ENCODE measurements at regions not wholly inside any gene's neighbourhood (a gene's known extent, or its start where the extent isn't known, plus 50 kb on each side); places are given as distances from the start of the nearest gene placed in this dataset.
"Not testable (repeated sequence)": the region's sequence is repeated elsewhere in the genome, so short reads cannot be mapped to it uniquely, and the experiment has no call there.

- Histone ChIP-seq H3K4me3 (ENCODE audit: low read depth, low read length) (no peak overlapping the region), H3K27me3 (ENCODE audit: control insufficient read depth, insufficient read depth, low read length) (no peaks in the 10 kb centered on the region), H3K36me3 (ENCODE audit: control insufficient read depth, insufficient read depth, low read length) (no peaks in the 10 kb centered on the region)
- DNase-seq (ENCODE audit: low read depth) = no peak
- TF ChIP-seq CTCF (IDR thresholded peaks at IDR 0.05; ENCODE audit: insufficient read depth, low read length, poor library complexity, severe bottlenecking) = no peak
Observed at GRCh38 chr2:163028807-163029206, 190.2 kb upstream of the KCNH7 start.

- H3K4me3 ChIP-seq (ENCODE audit: low read depth, low read length); H3K36me3 ChIP-seq (ENCODE audit: control insufficient read depth, insufficient read depth, low read length); H3K27me3 ChIP-seq (ENCODE audit: control insufficient read depth, insufficient read depth, low read length); DNase-seq (ENCODE audit: low read depth): not testable (repeated sequence)
Observed at GRCh38 chr2:163026136-163026775, 187.7 kb upstream of the KCNH7 start.

GRCh38 chr2:163016882-163017281 is 178.3 kb upstream of the KCNH7 start:
- not testable (repeated sequence) for H3K36me3 ChIP-seq (ENCODE audit: control insufficient read depth, insufficient read depth, low read length); H3K4me3 ChIP-seq (ENCODE audit: low read depth, low read length); DNase-seq (ENCODE audit: low read depth); H3K27me3 ChIP-seq (ENCODE audit: control insufficient read depth, insufficient read depth, low read length)

- Histone ChIP-seq H3K36me3 (ENCODE audit: control insufficient read depth, insufficient read depth, low read length) (no peaks in the 10 kb centered on the region), H3K27me3 (ENCODE audit: control insufficient read depth, insufficient read depth, low read length) (no peaks in the 10 kb centered on the region), H3K4me3 (ENCODE audit: low read depth, low read length) (no peak overlapping the region)
- no peak for DNase-seq (ENCODE audit: low read depth)
- no peak for TF ChIP-seq CTCF (IDR thresholded peaks at IDR 0.05; ENCODE audit: insufficient read depth, low read length, poor library complexity, severe bottlenecking)
Observed at GRCh38 chr2:163011000-163011399, 172.4 kb upstream of the KCNH7 start.

GRCh38 chr2:163008642-163009041 is 170.1 kb upstream of the KCNH7 start:
- no peaks in the 10 kb centered on the region for H3K36me3 ChIP-seq (ENCODE audit: control insufficient read depth, insufficient read depth, low read length)
- DNase-seq (ENCODE audit: low read depth) = no peak
- no peak for TF ChIP-seq CTCF (IDR thresholded peaks at IDR 0.05; ENCODE audit: insufficient read depth, low read length, poor library complexity, severe bottlenecking)
- no peak overlapping the region for H3K4me3 ChIP-seq (ENCODE audit: low read depth, low read length)
- H3K27me3 ChIP-seq (ENCODE audit: control insufficient read depth, insufficient read depth, low read length) = no peaks in the 10 kb centered on the region

GRCh38 chr2:162994718-162995117 is 156.2 kb upstream of the KCNH7 start:
- no peak overlapping the region for H3K4me3 ChIP-seq (ENCODE audit: low read depth, low read length)
- no peak for TF ChIP-seq CTCF (IDR thresholded peaks at IDR 0.05; ENCODE audit: insufficient read depth, low read length, poor library complexity, severe bottlenecking)

GRCh38 chr2:162992828-162993227 is 154.3 kb upstream of the KCNH7 start:
- no peak for DNase-seq (ENCODE audit: low read depth)
- no peak for TF ChIP-seq CTCF (IDR thresholded peaks at IDR 0.05; ENCODE audit: insufficient read depth, low read length, poor library complexity, severe bottlenecking)
- no peaks in the 10 kb centered on the region for H3K36me3 ChIP-seq (ENCODE audit: control insufficient read depth, insufficient read depth, low read length)
- H3K27me3 ChIP-seq (ENCODE audit: control insufficient read depth, insufficient read depth, low read length) = no peaks in the 10 kb centered on the region
- no peak overlapping the region for H3K4me3 ChIP-seq (ENCODE audit: low read depth, low read length)

More at GRCh38 chr2:162994718-162995117, 156.2 kb upstream of the KCNH7 start:
- Histone ChIP-seq H3K36me3 (ENCODE audit: control insufficient read depth, insufficient read depth, low read length) (no peaks in the 10 kb centered on the region), H3K27me3 (ENCODE audit: control insufficient read depth, insufficient read depth, low read length) (no peaks in the 10 kb centered on the region)
- no peak for DNase-seq (ENCODE audit: low read depth)

All from kidney epithelial cell (primary cell).